Erythroblast (primary cell): ENCODE measurements at regions not wholly inside any gene's neighbourhood (a gene's known extent, or its start where the extent isn't known, plus 50 kb on each side); places are given as distances from the start of the nearest gene placed in this dataset.

Experiments
- GATA1 ChIP-seq: IDR thresholded peaks from 2 replicates; pipeline ENCODE4 v1.6.1; 2011; ENCODE audit warnings: low read depth, mild to moderate bottlenecking, control low read depth, low read length, moderate library complexity
- POLR2A ChIP-seq: IDR thresholded peaks from 2 replicates; pipeline ENCODE4 v1.6.1; 2011; ENCODE audit warnings: mild to moderate bottlenecking, low read length

GRCh38 chr9:79325501-79325900 lies 246.3 kb upstream of the TLE4 start:
- no peak for TF ChIP-seq POLR2A
- TF ChIP-seq GATA1: no peak
